K562 (cell line): ENCODE measurements at regions not wholly inside any gene's neighbourhood (a gene's known extent, or its start where the extent isn't known, plus 50 kb on each side); places are given as distances from the start of the nearest gene placed in this dataset.

Experiments used
- ATAC-seq: fragments of 200-7000 bp; cut with Tn5 transposase; 3 replicates; pipeline ENCODE4 v1.9.1; 2020; ENCODE audit warnings: moderate library complexity
- BruUV-seq: library from RNA; stranded (reverse); fragments of 400-500 nt; replicated peaks from 2 replicates; lab custom pipeline; 2021; lab: Mats Ljungman, UMichigan
- CTCF ChIA-PET: fragments of 300-600 bp; formaldehyde crosslinking; extraction: SDS; loops from one replicate; lab custom pipeline; 2021; ENCODE audit warnings: low intra/inter-chr PET ratio; lab: Yijun Ruan, JAX
- POLR2A ChIA-PET: fragments of 300-600, 350-650 bp; sonication (Branson Sonifier 250); formaldehyde crosslinking; extraction: SDS; loops from one replicate; lab custom pipeline; 2021; ENCODE audit warnings: antibody characterized with exemption, inconsistent platforms; lab: Yijun Ruan, JAX
- DNase-seq, 4 experiments: peaks; one replicate each; pipeline versions ENCODE4 v3.0.0 to v3.0.0-alpha.2; 2011 to 2018; ENCODE audit warnings: low spot score in 3 of 4, mixed read lengths in 3 of 4; ENCODE audit errors: extremely low read depth in 1 of 4
- FAIRE-seq: peaks from 2 replicates; lab custom pipeline; 2011; peaks lifted over from hg19 to GRCh38; lab: Jason Lieb, UNC
- H2AFZ ChIP-seq: 2 replicates; pipeline ENCODE4 v1.6.0; 2011; ENCODE audit warnings: low read depth, low read length, control low read depth, inconsistent platforms
- H3K27ac ChIP-seq: fragments of 200-600 bp; 3 replicates; pipeline ENCODE4 v1.8.0; 2011; ENCODE audit warnings: low read depth, mild to moderate bottlenecking, control low read depth, inconsistent platforms, low read length, moderate library complexity, mixed read lengths; ENCODE audit errors: extremely low read depth
- H3K27me3 ChIP-seq, 2 experiments: fragments of 300-600 bp in 1 of 2; 2 replicates in 1 of 2; 3 replicates in 1 of 2; pipeline versions ENCODE4 v1.6.0 to v1.8.0; 2011; ENCODE audit warnings: inconsistent platforms in 2 of 2, low read length in 2 of 2, mild to moderate bottlenecking in 1 of 2, mixed read lengths in 1 of 2, moderate library complexity in 1 of 2; ENCODE audit not compliant: control insufficient read depth in 2 of 2, insufficient read depth in 2 of 2
- H3K36me3 ChIP-seq: fragments of 300-600 bp; 3 replicates; pipeline ENCODE4 v1.8.0; 2011; ENCODE audit warnings: mild to moderate bottlenecking, low read length, inconsistent platforms; ENCODE audit not compliant: control insufficient read depth, insufficient read depth
- H3K4me1 ChIP-seq, 2 experiments: fragments of 200-600 bp in 1 of 2; replicated peaks in 1 of 2; 2 replicates in 1 of 2; 3 replicates in 1 of 2; pipeline versions ENCODE4 v1.5.1 to v1.8.0; 2011; ENCODE audit warnings: inconsistent platforms in 2 of 2, low read length in 2 of 2, mild to moderate bottlenecking in 1 of 2, mixed read lengths in 1 of 2, moderate library complexity in 1 of 2; ENCODE audit not compliant: control insufficient read depth in 2 of 2, insufficient read depth in 2 of 2
- H3K4me2 ChIP-seq: 2 replicates; pipeline ENCODE4 v1.6.1; 2011; ENCODE audit warnings: low read length, control low read depth, inconsistent platforms, mixed read lengths; ENCODE audit not compliant: insufficient read depth
- H3K4me3 ChIP-seq: fragments of 200-600 bp; sonication (generic), shearing (Covaris generic); 2 replicates; pipeline ENCODE4 v1.5.1; 2016; ENCODE audit warnings: control low read depth, inconsistent platforms
- H3K79me2 ChIP-seq: fragments of 200-600 bp; 3 replicates; pipeline ENCODE4 v1.8.0; 2011; ENCODE audit warnings: low read length, inconsistent platforms; ENCODE audit not compliant: control insufficient read depth, insufficient read depth
- H3K9ac ChIP-seq, 2 experiments: 2 replicates each; pipeline versions ENCODE4 v1.6.0 to v1.6.1; 2011; ENCODE audit warnings: low read depth in 2 of 2, low read length in 2 of 2, control low read depth in 1 of 2, inconsistent platforms in 1 of 2, mild to moderate bottlenecking in 1 of 2, mixed read lengths in 1 of 2; ENCODE audit not compliant: insufficient read depth in 1 of 2
- H3K9me1 ChIP-seq: one replicate; pipeline ENCODE4 v1.6.0; 2011; ENCODE audit warnings: inconsistent platforms, mild to moderate bottlenecking, low read length, moderate library complexity; ENCODE audit not compliant: control insufficient read depth, insufficient read depth
- H3K9me3 ChIP-seq: replicated peaks from 2 replicates; pipeline ENCODE4 v1.5.1; 2011; ENCODE audit warnings: low read depth, low read length, inconsistent platforms; ENCODE audit not compliant: control insufficient read depth, insufficient read depth
- H4K20me1 ChIP-seq: replicated peaks from 2 replicates; pipeline ENCODE4 v1.6.1; 2011; ENCODE audit warnings: low read length, inconsistent platforms, mixed read lengths; ENCODE audit not compliant: control insufficient read depth, insufficient read depth
- ATF1 ChIP-seq, 2 experiments: fragments of 450-650 bp in 1 of 2; IDR thresholded peaks; 2 replicates each; pipeline ENCODE4 v1.6.1; 2016; ENCODE audit warnings: missing compliant biosample characterization in 1 of 2, missing genetic modification characterization in 1 of 2
- CHCHD3 ChIP-seq: fragments of 250-450 bp; sonication (Bioruptor Pico); IDR thresholded peaks from 2 replicates; pipeline ENCODE4 v2.1.2; 2022; ENCODE audit warnings: mild to moderate bottlenecking
- HDAC8 ChIP-seq: fragments of 450-650 bp; IDR thresholded peaks from 2 replicates; pipeline ENCODE4 v1.6.1; 2016; ENCODE audit warnings: mild to moderate bottlenecking, missing genetic modification characterization, moderate library complexity, missing compliant biosample characterization
- NR2F6 ChIP-seq: fragments of 450-650 bp; formaldehyde crosslinking; IDR thresholded peaks from 2 replicates; pipeline ENCODE4 v1.4.0; 2020; ENCODE audit warnings: mild to moderate bottlenecking
- POLR2AphosphoS5 ChIP-seq: IDR thresholded peaks from 2 replicates; pipeline ENCODE4 v1.6.1; 2011; ENCODE audit warnings: mild to moderate bottlenecking, low read depth, low read length, moderate library complexity; ENCODE audit not compliant: control insufficient read depth, insufficient read depth
- RBM14 ChIP-seq: fragments of 200-400 bp; formaldehyde crosslinking; IDR thresholded peaks from 2 replicates; pipeline ENCODE4 v1.6.1; 2018; ENCODE audit warnings: low read depth, mild to moderate bottlenecking, low read length, moderate library complexity, borderline replicate concordance; ENCODE audit not compliant: insufficient read depth
- ZNF57 ChIP-seq: fragments of 450-650 bp; formaldehyde crosslinking; IDR thresholded peaks from 2 replicates; pipeline ENCODE4 v1.4.0; 2020; ENCODE audit warnings: mild to moderate bottlenecking, moderate library complexity
- ZNF584 ChIP-seq: fragments of 200-800 bp; sonication (Bioruptor generic); IDR thresholded peaks from 2 replicates; pipeline ENCODE4 v1.6.1; 2016; ENCODE audit warnings: low read depth, mild to moderate bottlenecking, missing genetic modification characterization, missing compliant biosample characterization
- WGBS: fragments of 100-300 bp; shearing (Covaris generic); methylation state at CpG from one replicate; pipeline ENCODE4 v1.1.6; 2016; ENCODE audit warnings: low coverage, mixed read lengths; ENCODE audit not compliant: insufficient coverage; ENCODE audit errors: missing lambda C conversion rate; 5-methylcytosine and 5-hydroxymethylcytosine counted together
- in situ Hi-C: fragments of 300-500 bp; cut with MboI; formaldehyde crosslinking; loops from 4 replicates; pipeline ENCODE4 v1.15.0; 2018; ENCODE audit warnings: inconsistent platforms, mixed read lengths
- intact Hi-C: fragments of 100-400 bp; cut with micrococcal nuclease; formaldehyde crosslinking; loops from 2 replicates; pipeline ENCODE4 v1.14.2; 2022
- TF ChIP-seq, protein P1 (sequence below), 2 experiments: fragments of 450-650 bp in 1 of 2; IDR thresholded peaks; 2 replicates each; pipeline ENCODE4 v1.6.1; 2011 to 2017; ENCODE audit warnings: low read depth in 2 of 2, antibody characterized with exemption in 1 of 2, borderline replicate concordance in 1 of 2, low read length in 1 of 2, mild to moderate bottlenecking in 1 of 2, mixed read lengths in 1 of 2; ENCODE audit not compliant: control insufficient read depth in 1 of 2
- TF ChIP-seq, protein P2 (sequence below): fragments of 450-650 bp; IDR thresholded peaks from 2 replicates; pipeline ENCODE4 v1.6.1; 2018; ENCODE audit not compliant: partially characterized antibody

DNA sequence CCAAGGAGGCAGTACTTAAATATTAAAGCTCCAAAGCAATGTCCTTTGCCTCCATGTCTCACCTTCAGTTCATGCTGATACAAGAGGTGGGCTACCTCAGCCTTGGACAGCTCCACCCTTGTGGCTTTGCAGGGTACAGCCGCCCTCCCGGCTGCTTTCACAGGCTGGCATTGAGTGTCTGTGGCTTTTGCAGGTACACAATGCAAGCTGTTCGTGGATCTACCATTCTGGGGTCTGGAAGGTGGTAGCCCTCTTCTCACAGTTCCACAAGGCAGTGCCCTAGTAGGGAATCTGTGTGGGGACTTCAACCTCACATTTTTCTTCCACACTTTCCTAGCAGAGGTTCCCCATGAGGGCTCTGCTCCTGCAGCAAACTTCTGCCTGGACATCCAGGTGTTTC lies 324.8 kb downstream of the COL11A1 start:
- H3K9ac ChIP-seq, result no peak overlapping the region
- DNase-seq (no peak), FAIRE-seq (no peak), ATAC-seq (no peak)
- in situ Hi-C loops (no loop called here), intact Hi-C loops (no loop called here)
- no peaks in the 10 kb centered on the region for H3K4me1 ChIP-seq
- ChIA-PET CTCF (no interaction called here), POLR2A (no interaction called here)
- H2AFZ ChIP-seq, result no peak overlapping the region
- H3K4me2 ChIP-seq, result no peak overlapping the region
- no peaks in the 10 kb centered on the region for H3K27me3 ChIP-seq
- H3K9me1 ChIP-seq, result no peaks in the 10 kb centered on the region
- no peak overlapping the region for H3K4me3 ChIP-seq
- H3K36me3 ChIP-seq, result no peaks in the 10 kb centered on the region
- no TSS peak for BruUV-seq
- no peak overlapping the region for H3K27ac ChIP-seq
- H4K20me1 ChIP-seq, result no peaks in the 10 kb centered on the region
- no peak for TF ChIP-seq ATF1 (CRISPR knock-in tag; IDR thresholded peaks at IDR 0.05)
- no peak for TF ChIP-seq ATF1 (tag; IDR thresholded peaks at IDR 0.05)
- TF ChIP-seq ZNF57, result no peak
- no peak for TF ChIP-seq POLR2AphosphoS5
- no peaks in the 10 kb centered on the region for H3K9me3 ChIP-seq
- H3K79me2 ChIP-seq, result no peaks in the 10 kb centered on the region
- WGBS, result 0% methylated on average over 3 of the region's 3 CpGs

DNA sequence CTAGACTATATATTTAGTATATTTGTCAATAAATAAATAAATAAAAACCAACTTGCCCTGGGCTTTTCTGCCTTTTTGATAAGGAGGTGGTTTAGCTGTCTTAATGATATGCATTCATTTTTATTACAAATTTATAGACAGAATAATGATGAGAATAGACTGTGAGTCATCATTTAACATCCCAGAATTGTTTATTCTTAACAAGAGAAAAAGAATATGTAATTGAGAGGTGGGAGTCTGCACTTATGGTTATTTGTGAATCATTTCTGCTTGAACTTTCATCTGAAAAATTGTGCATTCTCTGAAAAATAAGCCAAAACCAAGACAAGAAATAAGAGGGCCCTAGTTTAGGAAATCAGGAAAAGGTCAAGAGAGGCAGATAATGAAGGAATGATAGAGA lies 326.2 kb downstream of the COL11A1 start:
- no peaks in the 10 kb centered on the region for H3K4me1 ChIP-seq
- POLR2A ChIA-PET, result no interaction called here
- ATAC-seq (no peak), FAIRE-seq (no peak), DNase-seq (no peak)
- intact Hi-C loops (no loop called here), in situ Hi-C loops (no loop called here)
- H3K27me3 ChIP-seq, result no peaks in the 10 kb centered on the region
- H3K4me2 ChIP-seq, result no peak overlapping the region
- no peaks in the 10 kb centered on the region for H3K79me2 ChIP-seq
- no peaks in the 10 kb centered on the region for H3K9me3 ChIP-seq
- no peaks in the 10 kb centered on the region for H3K36me3 ChIP-seq
- no peak overlapping the region for H3K4me3 ChIP-seq
- H4K20me1 ChIP-seq, result no peaks in the 10 kb centered on the region
- H3K9me1 ChIP-seq, result no peaks in the 10 kb centered on the region
- no peak overlapping the region for H2AFZ ChIP-seq
- CTCF ChIA-PET, result no interaction called here
- no peak overlapping the region for H3K27ac ChIP-seq
- BruUV-seq, result no TSS peak
- H3K9ac ChIP-seq, result no peak overlapping the region
- TF ChIP-seq, protein P1, sequence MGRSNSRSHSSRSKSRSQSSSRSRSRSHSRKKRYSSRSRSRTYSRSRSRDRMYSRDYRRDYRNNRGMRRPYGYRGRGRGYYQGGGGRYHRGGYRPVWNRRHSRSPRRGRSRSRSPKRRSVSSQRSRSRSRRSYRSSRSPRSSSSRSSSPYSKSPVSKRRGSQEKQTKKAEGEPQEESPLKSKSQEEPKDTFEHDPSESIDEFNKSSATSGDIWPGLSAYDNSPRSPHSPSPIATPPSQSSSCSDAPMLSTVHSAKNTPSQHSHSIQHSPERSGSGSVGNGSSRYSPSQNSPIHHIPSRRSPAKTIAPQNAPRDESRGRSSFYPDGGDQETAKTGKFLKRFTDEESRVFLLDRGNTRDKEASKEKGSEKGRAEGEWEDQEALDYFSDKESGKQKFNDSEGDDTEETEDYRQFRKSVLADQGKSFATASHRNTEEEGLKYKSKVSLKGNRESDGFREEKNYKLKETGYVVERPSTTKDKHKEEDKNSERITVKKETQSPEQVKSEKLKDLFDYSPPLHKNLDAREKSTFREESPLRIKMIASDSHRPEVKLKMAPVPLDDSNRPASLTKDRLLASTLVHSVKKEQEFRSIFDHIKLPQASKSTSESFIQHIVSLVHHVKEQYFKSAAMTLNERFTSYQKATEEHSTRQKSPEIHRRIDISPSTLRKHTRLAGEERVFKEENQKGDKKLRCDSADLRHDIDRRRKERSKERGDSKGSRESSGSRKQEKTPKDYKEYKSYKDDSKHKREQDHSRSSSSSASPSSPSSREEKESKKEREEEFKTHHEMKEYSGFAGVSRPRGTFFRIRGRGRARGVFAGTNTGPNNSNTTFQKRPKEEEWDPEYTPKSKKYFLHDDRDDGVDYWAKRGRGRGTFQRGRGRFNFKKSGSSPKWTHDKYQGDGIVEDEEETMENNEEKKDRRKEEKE (IDR thresholded peaks at IDR 0.05; ENCODE audit: borderline replicate concordance in 1 of 2, control insufficient read depth in 1 of 2, low read depth in 2 of 2, low read length in 1 of 2), result no peak
- TF ChIP-seq, protein P2, sequence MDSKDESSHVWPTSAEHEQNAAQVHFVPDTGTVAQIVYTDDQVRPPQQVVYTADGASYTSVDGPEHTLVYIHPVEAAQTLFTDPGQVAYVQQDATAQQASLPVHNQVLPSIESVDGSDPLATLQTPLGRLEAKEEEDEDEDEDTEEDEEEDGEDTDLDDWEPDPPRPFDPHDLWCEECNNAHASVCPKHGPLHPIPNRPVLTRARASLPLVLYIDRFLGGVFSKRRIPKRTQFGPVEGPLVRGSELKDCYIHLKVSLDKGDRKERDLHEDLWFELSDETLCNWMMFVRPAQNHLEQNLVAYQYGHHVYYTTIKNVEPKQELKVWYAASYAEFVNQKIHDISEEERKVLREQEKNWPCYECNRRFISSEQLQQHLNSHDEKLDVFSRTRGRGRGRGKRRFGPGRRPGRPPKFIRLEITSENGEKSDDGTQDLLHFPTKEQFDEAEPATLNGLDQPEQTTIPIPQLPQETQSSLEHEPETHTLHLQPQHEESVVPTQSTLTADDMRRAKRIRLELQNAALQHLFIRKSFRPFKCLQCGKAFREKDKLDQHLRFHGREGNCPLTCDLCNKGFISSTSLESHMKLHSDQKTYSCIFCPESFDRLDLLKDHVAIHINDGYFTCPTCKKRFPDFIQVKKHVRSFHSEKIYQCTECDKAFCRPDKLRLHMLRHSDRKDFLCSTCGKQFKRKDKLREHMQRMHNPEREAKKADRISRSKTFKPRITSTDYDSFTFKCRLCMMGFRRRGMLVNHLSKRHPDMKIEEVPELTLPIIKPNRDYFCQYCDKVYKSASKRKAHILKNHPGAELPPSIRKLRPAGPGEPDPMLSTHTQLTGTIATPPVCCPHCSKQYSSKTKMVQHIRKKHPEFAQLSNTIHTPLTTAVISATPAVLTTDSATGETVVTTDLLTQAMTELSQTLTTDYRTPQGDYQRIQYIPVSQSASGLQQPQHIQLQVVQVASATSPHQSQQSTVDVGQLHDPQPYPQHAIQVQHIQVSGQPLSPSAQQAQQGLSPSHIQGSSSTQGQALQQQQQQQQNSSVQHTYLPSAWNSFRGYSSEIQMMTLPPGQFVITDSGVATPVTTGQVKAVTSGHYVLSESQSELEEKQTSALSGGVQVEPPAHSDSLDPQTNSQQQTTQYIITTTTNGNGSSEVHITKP, result no peak
- TF ChIP-seq RBM14, result no peak
- no peak for TF ChIP-seq NR2F6 (CRISPR knock-in tag)
- no peak for TF ChIP-seq CHCHD3 (CRISPR knock-in tag)
- no peak for TF ChIP-seq ZNF584 (CRISPR knock-in tag)
- no peak for TF ChIP-seq HDAC8 (tag)
